Fibroblast of mammary gland (primary cell): ENCODE measurements at regions not wholly inside any gene's neighbourhood (a gene's known extent, or its start where the extent isn't known, plus 50 kb on each side); places are given as distances from the start of the nearest gene placed in this dataset.

Source experiments
- DNase-seq: peaks from one replicate; pipeline ENCODE4 v3.0.0-alpha.2; 2010; ENCODE audit warnings: low read depth
- H3K4me3 ChIP-seq: 2 replicates; pipeline ENCODE4 v1.5.1; 2011; ENCODE audit warnings: low read depth, mild to moderate bottlenecking, low read length, moderate library complexity; ENCODE audit not compliant: control insufficient read depth
- CTCF ChIP-seq: conservative IDR thresholded peaks from 2 replicates; pipeline ENCODE4 v1.5.1; 2011; ENCODE audit warnings: low read depth, low read length, inconsistent platforms; ENCODE audit not compliant: control insufficient read depth, insufficient read depth

DNA sequence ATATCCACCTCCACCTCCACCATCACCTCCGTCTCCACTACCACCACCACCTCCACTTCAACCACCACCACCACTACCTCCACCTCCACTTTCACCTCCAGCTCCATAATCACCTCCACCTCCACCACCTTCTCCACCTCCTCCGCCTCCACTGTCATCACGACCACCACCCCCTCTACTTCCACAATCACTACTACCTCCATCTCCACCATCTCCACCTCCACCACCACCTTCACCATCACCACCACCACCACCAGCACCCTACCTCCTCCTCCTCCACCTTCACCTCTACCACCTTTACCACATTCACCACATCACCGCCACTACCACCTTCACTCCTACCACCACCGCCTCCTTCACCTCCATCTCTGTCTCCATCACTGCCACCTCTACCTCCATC lies 435.7 kb downstream of the MCTP2 start:
- DNase-seq: no peak
- H3K4me3 ChIP-seq: no peak overlapping the region
- TF ChIP-seq CTCF: no peak

GRCh38 chr15:94670438-94671034 lies 439.2 kb downstream of the MCTP2 start:
- no peak overlapping the region for H3K4me3 ChIP-seq
- TF ChIP-seq CTCF: peak; percentile 65
- peak; percentile 48 for DNase-seq

DNA sequence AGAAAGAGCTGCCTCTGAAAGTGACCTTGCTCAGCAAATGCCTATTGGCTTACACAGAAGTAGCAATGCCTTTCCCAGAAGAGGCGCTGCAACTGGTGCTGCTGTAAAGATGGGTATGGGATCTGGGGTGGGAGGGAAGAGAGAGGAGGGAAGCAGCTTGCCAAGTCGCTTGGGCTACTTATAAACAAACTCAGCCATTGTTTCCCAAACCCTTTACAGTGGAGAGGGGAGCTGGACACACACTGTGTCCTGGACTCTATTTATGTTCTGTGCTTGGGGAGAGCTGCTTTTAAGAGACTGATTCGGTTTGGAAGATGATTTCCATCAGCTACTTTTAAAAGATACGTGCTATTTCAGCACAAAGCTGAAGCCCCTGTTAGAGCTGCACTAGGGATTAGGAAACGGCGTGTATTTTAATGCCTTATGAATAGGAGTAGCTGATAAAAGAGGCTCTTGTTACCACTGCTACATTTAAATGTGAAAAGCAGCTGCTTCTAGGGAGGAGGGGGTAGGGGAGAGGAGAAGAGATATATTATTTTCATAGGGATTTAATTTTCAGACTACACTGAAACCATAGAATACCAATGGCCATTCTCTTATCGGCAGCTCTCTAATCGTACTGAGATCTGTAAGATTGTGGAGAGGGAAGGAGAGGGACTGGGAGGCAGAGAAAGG lies 440.6 kb downstream of the MCTP2 start:
- TF ChIP-seq CTCF: no peak
- DNase-seq: no peak
- H3K4me3 ChIP-seq: no peak overlapping the region

DNA sequence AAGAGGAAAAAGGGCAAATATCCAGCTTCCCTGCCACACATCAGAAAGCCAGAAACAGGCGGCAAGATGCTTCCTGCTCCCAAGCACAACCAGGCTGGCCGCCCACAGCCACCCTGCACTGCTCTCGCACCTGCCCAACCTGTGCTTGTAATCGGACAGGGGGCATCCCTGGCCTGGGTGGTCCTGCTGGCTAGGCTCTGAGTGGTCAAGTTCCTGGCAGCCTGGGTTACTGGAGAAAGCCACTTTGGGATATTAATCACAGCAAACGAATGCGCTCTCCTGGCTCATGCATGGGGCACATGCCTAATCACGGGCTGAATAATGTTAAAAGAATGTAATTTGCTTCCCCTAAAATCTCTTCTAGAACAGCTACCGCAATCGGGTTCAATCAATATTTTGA lies 442.4 kb downstream of the MCTP2 start:
- H3K4me3 ChIP-seq: no peak overlapping the region
- no peak for DNase-seq
- no peak for TF ChIP-seq CTCF

DNA sequence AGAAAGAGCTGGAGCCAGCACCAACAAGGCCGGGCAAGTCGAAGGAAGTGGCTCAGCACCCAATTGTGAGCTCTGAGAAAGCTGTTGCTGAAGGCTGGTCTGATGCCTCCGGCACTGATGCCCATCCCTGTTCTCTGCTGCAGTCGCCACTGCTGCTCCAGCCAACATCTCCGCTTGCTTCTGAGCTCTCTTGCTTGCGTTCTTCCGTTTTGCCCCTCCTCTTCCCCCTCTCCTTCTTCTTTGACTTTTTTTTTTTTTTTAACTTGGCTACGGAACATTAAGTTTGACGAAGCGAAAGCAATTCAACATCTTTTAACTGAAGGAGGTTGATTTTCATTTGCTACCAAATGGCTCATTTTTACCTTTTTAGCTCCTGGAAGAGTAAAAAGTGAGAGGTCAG lies 442.9 kb downstream of the MCTP2 start:
- DNase-seq: peak; percentile 1
- no peak for TF ChIP-seq CTCF
- H3K4me3 ChIP-seq: no peak overlapping the region

DNA sequence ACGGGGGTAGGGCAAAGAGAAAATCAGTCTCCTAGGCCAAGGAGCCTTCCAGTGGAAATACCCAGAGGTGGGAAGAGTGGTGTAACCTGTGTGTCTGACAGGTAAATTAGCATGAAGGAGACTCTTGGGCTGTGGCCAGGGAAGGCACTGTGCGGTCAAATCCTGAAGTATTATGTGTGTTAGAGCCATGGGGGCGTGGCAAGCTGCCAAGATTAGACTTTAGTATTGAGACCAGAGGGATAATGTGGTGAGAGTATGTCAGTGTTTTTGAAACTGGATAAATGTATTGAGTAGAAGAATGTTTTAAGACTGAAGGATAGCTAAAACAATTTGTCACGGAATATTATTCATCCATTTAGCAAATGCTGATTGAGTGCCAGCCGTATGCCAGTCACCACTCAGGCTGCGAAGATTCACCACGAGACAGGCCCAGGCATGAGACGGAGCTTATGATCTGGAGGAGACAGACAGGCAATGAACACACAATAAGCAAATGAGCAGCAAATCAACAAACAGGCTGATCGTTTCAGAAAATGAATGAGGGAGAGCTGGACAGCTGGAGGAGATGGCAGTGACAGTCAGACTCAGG lies 445.9 kb downstream of the MCTP2 start:
- no peak for TF ChIP-seq CTCF
- DNase-seq: no peak
- H3K4me3 ChIP-seq: no peak overlapping the region
